WTC11 (cell line): ENCODE measurements at regions not wholly inside any gene's neighbourhood (a gene's known extent, or its start where the extent isn't known, plus 50 kb on each side); places are given as distances from the start of the nearest gene placed in this dataset.

Experiments
- ATAC-seq: fragments of 200-7000 bp; cut with Tn5 transposase; 2 replicates; pipeline ENCODE4 v1.10.0; 2021; ENCODE audit warnings: mild to moderate bottlenecking, moderate library complexity
- CTCF ChIA-PET: fragments of 300-600 bp; sonication (Branson Sonifier 250); formaldehyde crosslinking; loops from one replicate; lab custom pipeline; 2021; ENCODE audit warnings: antibody characterized with exemption; lab: Charles Lee
- POLR2A ChIA-PET: fragments of 350-600 bp; sonication (Branson Sonifier 250); formaldehyde crosslinking; loops from one replicate; lab custom pipeline; 2021; ENCODE audit warnings: antibody characterized with exemption; lab: Charles Lee
- DNase-seq: peaks from one replicate; pipeline ENCODE4 v3.0.0; 2021; ENCODE audit warnings: low spot score
- H3K27ac Mint-ChIP-seq: 2 replicates; pipeline ENCODE4 v1.8.0; 2021; ENCODE audit warnings: mixed read lengths
- H3K27me3 Mint-ChIP-seq: 2 replicates; pipeline ENCODE4 v1.8.0; 2021; ENCODE audit warnings: low read depth, mild to moderate bottlenecking, moderate library complexity, mixed read lengths
- H3K36me3 Mint-ChIP-seq: 2 replicates; pipeline ENCODE4 v1.8.0; 2021; ENCODE audit warnings: mixed read lengths
- H3K4me1 Mint-ChIP-seq: 2 replicates; pipeline ENCODE4 v1.8.0; 2022; ENCODE audit warnings: mixed read lengths
- H3K4me3 Mint-ChIP-seq: 2 replicates; pipeline ENCODE4 v1.8.0; 2021; ENCODE audit warnings: mild to moderate bottlenecking, moderate library complexity, mixed read lengths
- H3K9me3 Mint-ChIP-seq: 2 replicates; pipeline ENCODE4 v1.8.0; 2021; ENCODE audit warnings: mixed read lengths
- AFF4 ChIP-seq: sonication (generic); formaldehyde crosslinking; IDR thresholded peaks from 2 replicates; pipeline ENCODE4 v1.8.1; 2023; ENCODE audit warnings: mild to moderate bottlenecking, missing genetic modification reagents, borderline replicate concordance
- ATF1 ChIP-seq: sonication (generic); formaldehyde crosslinking; IDR thresholded peaks from 2 replicates; pipeline ENCODE4 v1.8.1; 2023; ENCODE audit warnings: mild to moderate bottlenecking, moderate library complexity, missing genetic modification reagents
- ATF2 ChIP-seq: sonication (generic); formaldehyde crosslinking; IDR thresholded peaks from 2 replicates; pipeline ENCODE4 v1.8.1; 2022; ENCODE audit warnings: low read depth, missing genetic modification reagents, borderline replicate concordance
- ATF3 ChIP-seq: sonication (generic); formaldehyde crosslinking; conservative IDR thresholded peaks from 2 replicates; pipeline ENCODE4 v1.8.1; 2022; ENCODE audit warnings: mild to moderate bottlenecking, missing genetic modification reagents
- CBFB ChIP-seq: sonication (generic); formaldehyde crosslinking; IDR thresholded peaks from 2 replicates; pipeline ENCODE4 v1.8.1; 2022; ENCODE audit warnings: mild to moderate bottlenecking, low read depth, missing genetic modification reagents
- E2F1 ChIP-seq: sonication (generic); formaldehyde crosslinking; IDR thresholded peaks from 2 replicates; pipeline ENCODE4 v1.8.0; 2022; ENCODE audit warnings: mild to moderate bottlenecking, missing genetic modification reagents
- FOXJ3 ChIP-seq: sonication (generic); formaldehyde crosslinking; IDR thresholded peaks from 2 replicates; pipeline ENCODE4 v1.9.0; 2021; ENCODE audit warnings: missing genetic modification reagents, mild to moderate bottlenecking, borderline replicate concordance
- FOXP4 ChIP-seq: sonication (generic); formaldehyde crosslinking; IDR thresholded peaks from 2 replicates; pipeline ENCODE4 v1.8.0; 2022; ENCODE audit warnings: mild to moderate bottlenecking, missing genetic modification reagents
- GTF2I ChIP-seq: fragments of 250-450 bp; sonication (Bioruptor Pico); conservative IDR thresholded peaks from 2 replicates; pipeline ENCODE4 v1.4.0; 2021; ENCODE audit warnings: mild to moderate bottlenecking
- HMGXB4 ChIP-seq: sonication (generic); formaldehyde crosslinking; IDR thresholded peaks from 2 replicates; pipeline ENCODE4 v1.8.1; 2023; ENCODE audit warnings: mild to moderate bottlenecking, moderate library complexity, missing genetic modification reagents
- IRF1 ChIP-seq: sonication (generic); formaldehyde crosslinking; IDR thresholded peaks from 2 replicates; pipeline ENCODE4 v1.8.0; 2023; ENCODE audit warnings: missing genetic modification reagents
- MXD4 ChIP-seq: fragments of 250-450 bp; sonication (Bioruptor Pico); IDR thresholded peaks from 2 replicates; pipeline ENCODE4 v1.8.0; 2021; ENCODE audit warnings: mild to moderate bottlenecking, moderate library complexity, borderline replicate concordance
- NR2C2 ChIP-seq: sonication (generic); formaldehyde crosslinking; IDR thresholded peaks from 2 replicates; pipeline ENCODE4 v1.8.0; 2022; ENCODE audit warnings: mild to moderate bottlenecking, missing genetic modification reagents
- TEAD1 ChIP-seq: sonication (generic); formaldehyde crosslinking; IDR thresholded peaks from 2 replicates; pipeline ENCODE4 v1.8.0; 2022; ENCODE audit warnings: mild to moderate bottlenecking, missing genetic modification reagents
- USF1 ChIP-seq: sonication (generic); formaldehyde crosslinking; IDR thresholded peaks from 2 replicates; pipeline ENCODE4 v1.8.0; 2022; ENCODE audit warnings: mild to moderate bottlenecking, missing genetic modification reagents
- ZNF138 ChIP-seq: sonication (generic); formaldehyde crosslinking; conservative IDR thresholded peaks from 2 replicates; pipeline ENCODE4 v1.8.1; 2022; ENCODE audit warnings: mild to moderate bottlenecking, moderate library complexity, missing genetic modification reagents
- ZNF219 ChIP-seq: sonication (generic); formaldehyde crosslinking; IDR thresholded peaks from 2 replicates; pipeline ENCODE4 v1.8.0; 2023; ENCODE audit warnings: missing genetic modification reagents, mild to moderate bottlenecking, borderline replicate concordance
- ZNF263 ChIP-seq: sonication (generic); formaldehyde crosslinking; IDR thresholded peaks from 2 replicates; pipeline ENCODE4 v1.8.1; 2022; ENCODE audit warnings: low read depth, mild to moderate bottlenecking, moderate library complexity, missing genetic modification reagents
- ZNF416 ChIP-seq: fragments of 250-450 bp; sonication (Bioruptor Pico); IDR thresholded peaks from 2 replicates; pipeline ENCODE4 v1.9.0; 2021; ENCODE audit warnings: mild to moderate bottlenecking, inconsistent platforms

- Mint-ChIP-seq H3K27me3 (peaks cover 6% of the 10 kb centered on the region; the same call in 1 of the 2 replicates), H3K4me3 (no peak overlapping the region), H3K36me3 (peaks cover 24% of the 10 kb centered on the region), H3K4me1 (peaks cover 11% of the 10 kb centered on the region), H3K27ac (no peak overlapping the region), H3K9me3 (peaks cover 25% of the 10 kb centered on the region)
- TF ChIP-seq ATF1 (CRISPR knock-in tag) (no peak), USF1 (no peak), CBFB (CRISPR knock-in tag) (no peak), NR2C2 (CRISPR knock-in tag) (no peak), FOXP4 (CRISPR knock-in tag) (no peak), IRF1 (no peak), AFF4 (CRISPR knock-in tag) (no peak), E2F1 (CRISPR knock-in tag) (no peak), ZNF263 (CRISPR knock-in tag) (no peak), ZNF416 (CRISPR knock-in tag) (no peak), MXD4 (CRISPR knock-in tag) (no peak), GTF2I (no peak), FOXJ3 (CRISPR knock-in tag) (no peak), ATF2 (no peak)
- POLR2A ChIA-PET, result no interaction called here
- CTCF ChIA-PET, result interaction anchor here (2.6 kb wide), 1 partner anchor 9 kb away, joined by 14 read pairs; no protein-coding TSS in a partner anchor
- no peak for DNase-seq
- no peak for ATAC-seq
Observed at GRCh38 chr11:27287205-27287604, 75.8 kb downstream of the CCDC34 start.

GRCh38 chr11:27285761-27286160, 77.3 kb downstream of the CCDC34 start:
- ChIA-PET POLR2A (no interaction called here), CTCF (interaction anchor here (1.1 to 2.6 kb wide), 2 partner anchors 11 to 200 kb away, joined by 4 to 14 read pairs; no protein-coding TSS in a partner anchor)
- peaks cover 11% of the 10 kb centered on the region for H3K9me3 Mint-ChIP-seq
- H3K27ac Mint-ChIP-seq, result no peak overlapping the region
- H3K4me3 Mint-ChIP-seq, result no peak overlapping the region
- DNase-seq (no peak), ATAC-seq (no peak)
- H3K4me1 Mint-ChIP-seq, result peaks cover 11% of the 10 kb centered on the region
- H3K36me3 Mint-ChIP-seq, result peaks cover 10% of the 10 kb centered on the region
- H3K27me3 Mint-ChIP-seq, result no peaks in the 10 kb centered on the region
- TF ChIP-seq ZNF219 (CRISPR knock-in tag), result no peak
- TF ChIP-seq ZNF138 (CRISPR knock-in tag), result no peak
- TF ChIP-seq NR2C2 (CRISPR knock-in tag), result no peak
- TF ChIP-seq HMGXB4, result no peak
- TF ChIP-seq TEAD1 (CRISPR knock-in tag), result no peak
- TF ChIP-seq ATF3, result no peak
